Endothelial cell of hepatic sinusoid (primary cell): ENCODE measurements at regions not wholly inside any gene's neighbourhood (a gene's known extent, or its start where the extent isn't known, plus 50 kb on each side); places are given as distances from the start of the nearest gene placed in this dataset.

Experiments
- in situ Hi-C: cut with HindIII; loops from 2 replicates; pipeline ENCODE4 v1.10.0; 2017; ENCODE audit warnings: low sequenced_read_pairs

- in situ Hi-C loops: no loop called here
Measured at GRCh38 chr4:165666836-165667235, 206.2 kb upstream of the TLL1 start.

DNA sequence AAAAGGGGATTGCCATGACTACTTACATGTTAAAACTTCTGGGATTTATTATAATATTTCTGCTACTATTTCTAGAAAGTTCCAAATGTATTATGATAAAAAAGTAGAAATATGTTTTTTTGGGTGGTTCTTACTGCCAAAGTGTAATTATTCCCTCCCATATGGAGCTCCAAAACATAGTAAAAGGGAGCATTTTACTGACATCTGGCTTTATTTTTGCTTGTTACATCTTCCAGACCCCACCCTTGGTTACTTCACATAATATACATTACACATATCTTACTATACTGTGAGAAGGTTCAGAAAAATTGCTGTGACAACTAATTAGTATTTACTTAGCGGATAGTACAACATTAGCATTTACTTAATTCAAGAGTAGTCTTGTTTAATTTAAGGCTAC is 205.1 kb upstream of the TLL1 start:
- in situ Hi-C loops: no loop called here

- in situ Hi-C loops: no loop called here
Measured at GRCh38 chr4:165668694-165669093, 204.3 kb upstream of the TLL1 start.

GRCh38 chr4:165677081-165677480 is 196.0 kb upstream of the TLL1 start:
- in situ Hi-C loops: no loop called here

- in situ Hi-C loops: no loop called here
Measured at GRCh38 chr4:165678236-165678935, 194.7 kb upstream of the TLL1 start.

DNA sequence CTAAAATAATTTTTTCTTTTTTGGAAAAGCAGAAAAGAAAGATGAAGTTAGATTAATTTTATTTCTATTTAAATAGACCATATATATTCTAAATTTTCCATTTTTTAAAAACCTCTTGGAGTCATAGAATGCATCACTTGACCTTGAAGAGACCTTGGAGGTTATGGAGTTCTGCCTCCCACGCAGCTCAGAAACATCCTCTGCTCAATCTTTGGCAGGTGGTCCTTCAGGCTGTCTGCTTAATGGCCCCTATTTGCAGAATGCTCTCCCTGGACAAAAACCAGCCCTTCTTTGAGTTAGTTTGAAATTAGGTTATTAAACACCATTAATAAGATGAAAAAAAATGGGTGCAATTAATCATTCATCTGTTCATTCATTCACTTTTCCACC is 194.1 kb upstream of the TLL1 start:
- in situ Hi-C loops: no loop called here

DNA sequence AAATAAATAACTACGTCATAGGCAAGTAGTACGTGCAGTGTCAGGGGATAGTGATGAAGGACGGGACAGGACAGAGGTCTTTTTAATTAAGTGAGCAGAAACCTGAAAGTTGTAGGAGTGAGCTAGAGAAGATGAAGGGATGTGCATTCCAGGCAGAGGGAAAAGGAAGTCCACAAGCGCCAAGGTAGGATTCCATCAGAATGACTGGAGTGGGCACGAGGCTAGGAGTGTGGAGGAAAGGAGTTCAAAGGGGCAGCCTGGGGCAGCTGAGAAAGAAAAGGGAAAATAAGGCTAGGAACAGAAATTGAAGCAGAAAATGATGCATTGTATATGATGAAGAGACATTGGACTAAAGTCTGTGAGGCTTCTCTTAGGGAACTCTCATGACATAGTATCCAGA is 192.2 kb upstream of the TLL1 start:
- in situ Hi-C loops: no loop called here

DNA sequence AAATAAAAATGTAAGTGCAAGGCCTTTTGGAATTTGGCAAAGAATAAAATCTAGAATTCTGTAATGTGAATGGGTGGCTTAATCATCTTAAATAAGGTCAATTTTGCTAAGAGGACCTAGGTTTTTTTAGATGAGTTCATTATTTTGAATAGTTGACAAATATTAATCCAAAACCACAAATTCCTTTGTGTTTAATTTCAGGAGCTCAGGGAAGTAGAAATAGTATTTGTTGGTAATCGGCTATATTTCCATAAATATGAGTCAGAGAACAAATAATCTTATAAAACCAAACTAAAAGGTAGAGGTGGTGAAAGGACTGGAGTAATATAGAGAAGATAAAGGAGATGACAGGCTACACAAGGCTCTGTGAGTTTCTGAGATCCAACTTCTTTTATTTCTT is 190.4 kb upstream of the TLL1 start:
- in situ Hi-C loops: no loop called here

DNA sequence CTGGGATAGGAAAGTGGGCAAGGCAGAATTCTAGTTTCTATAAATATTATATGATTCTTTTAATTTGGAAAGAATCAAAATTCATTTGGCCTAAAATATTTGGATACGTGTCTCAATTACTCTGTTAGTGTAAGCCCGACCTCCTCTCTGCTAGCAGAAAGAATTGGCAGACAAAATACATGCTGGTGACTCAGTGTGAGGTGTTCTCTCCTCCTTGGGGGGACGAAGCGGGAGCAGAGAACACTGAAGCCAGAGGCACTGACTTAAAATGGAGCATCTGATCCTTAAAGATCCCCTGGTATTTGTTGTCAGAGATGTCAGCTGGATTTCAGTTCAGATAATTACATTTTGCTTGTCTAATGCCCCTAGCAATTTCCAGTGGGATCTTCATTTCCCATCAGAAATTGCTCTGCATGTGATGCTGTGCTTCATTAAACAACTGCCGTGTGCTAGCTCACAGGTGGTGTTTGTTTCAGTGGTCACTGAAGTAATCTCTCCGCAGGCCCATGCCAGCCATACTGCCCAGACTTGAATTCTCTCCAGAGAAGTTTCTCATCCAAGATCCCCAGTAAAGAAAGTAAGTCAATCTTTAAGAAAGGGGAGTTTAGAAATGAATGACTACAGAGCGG is 188.7 kb upstream of the TLL1 start:
- in situ Hi-C loops: no loop called here

DNA sequence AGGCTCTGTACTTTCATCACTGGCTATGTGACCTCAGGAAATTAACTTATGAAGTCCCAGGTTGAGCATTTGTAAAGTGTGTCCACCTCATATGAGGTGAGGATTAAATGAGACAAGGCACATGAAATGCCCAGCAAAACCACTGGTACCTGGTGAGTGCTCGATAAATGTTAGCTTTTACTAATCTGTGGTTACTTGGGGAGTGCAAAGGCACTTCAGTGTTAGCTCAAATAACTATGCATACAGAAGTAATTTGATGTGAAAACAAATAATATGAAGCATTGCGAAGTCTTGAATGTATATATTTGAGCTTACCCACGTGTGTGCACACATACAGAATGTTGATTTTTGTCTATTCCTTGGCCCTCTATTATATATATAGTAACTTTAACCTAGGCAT is 186.3 kb upstream of the TLL1 start:
- in situ Hi-C loops: no loop called here

GRCh38 chr4:165689159-165689558 is 183.9 kb upstream of the TLL1 start:
- in situ Hi-C loops: no loop called here

GRCh38 chr4:165692082-165692481 is 181.0 kb upstream of the TLL1 start:
- in situ Hi-C loops: no loop called here

DNA sequence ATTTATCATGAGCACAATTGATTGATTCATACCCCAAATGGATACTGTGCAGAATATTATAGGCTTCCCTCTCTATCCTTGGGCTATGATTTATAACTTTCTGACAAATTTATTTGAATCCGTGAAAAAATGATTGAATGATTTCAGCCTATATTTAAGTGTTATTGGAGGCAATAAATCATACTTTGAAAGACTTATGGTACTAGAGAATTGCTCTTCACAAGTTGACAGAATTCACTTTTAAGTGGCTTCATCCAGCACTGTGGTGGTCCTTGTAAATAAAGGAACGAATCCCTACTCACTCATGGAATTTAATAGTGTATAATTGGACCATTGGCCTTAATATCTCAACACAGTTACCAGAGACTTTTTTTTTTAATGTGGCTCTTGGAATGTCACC is 174.8 kb upstream of the TLL1 start:
- in situ Hi-C loops: no loop called here

- in situ Hi-C loops: no loop called here
Measured at GRCh38 chr4:165699055-165699454, 174.0 kb upstream of the TLL1 start.

DNA sequence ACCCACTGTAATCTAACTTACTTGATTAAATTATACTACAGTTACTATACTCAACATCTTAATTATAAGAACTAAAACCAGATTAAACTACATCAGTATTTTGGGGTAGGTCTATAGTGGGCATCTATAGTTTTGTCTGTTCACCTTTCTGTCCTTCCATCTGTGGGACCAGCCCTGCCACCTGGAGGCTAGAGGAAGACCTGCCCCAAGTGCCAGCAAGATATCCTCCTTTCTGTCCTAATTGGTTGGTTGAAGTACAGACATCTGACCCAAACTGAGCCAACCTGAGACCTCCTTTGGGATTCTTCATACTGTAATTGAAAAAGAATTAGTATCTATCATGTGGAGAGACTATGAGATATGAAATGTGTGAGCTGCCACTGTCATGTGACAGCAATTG is 172.2 kb upstream of the TLL1 start:
- in situ Hi-C loops: no loop called here

DNA sequence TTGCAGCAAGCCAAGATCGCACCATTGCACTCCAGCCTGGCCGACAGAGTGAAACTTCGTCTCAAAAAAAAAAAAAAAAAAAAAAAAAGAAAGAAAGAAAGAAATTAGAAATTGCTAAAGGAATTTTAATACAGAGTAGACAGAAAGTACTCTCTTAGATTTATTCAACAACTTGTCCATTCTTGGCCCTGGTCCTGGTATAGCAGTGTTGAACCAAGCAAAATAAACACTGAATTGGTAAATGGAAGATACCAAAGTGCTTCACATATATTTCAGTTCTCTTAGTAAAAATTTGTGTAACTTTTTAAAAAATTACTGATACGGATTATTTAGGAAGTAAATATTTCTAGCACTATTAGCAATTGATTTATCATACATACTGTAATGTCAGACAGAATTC is 165.9 kb upstream of the TLL1 start:
- in situ Hi-C loops: no loop called here

GRCh38 chr4:165709516-165709915 is 163.5 kb upstream of the TLL1 start:
- in situ Hi-C loops: no loop called here

- in situ Hi-C loops: no loop called here
Measured at GRCh38 chr4:165709973-165710526, 163.0 kb upstream of the TLL1 start.

DNA sequence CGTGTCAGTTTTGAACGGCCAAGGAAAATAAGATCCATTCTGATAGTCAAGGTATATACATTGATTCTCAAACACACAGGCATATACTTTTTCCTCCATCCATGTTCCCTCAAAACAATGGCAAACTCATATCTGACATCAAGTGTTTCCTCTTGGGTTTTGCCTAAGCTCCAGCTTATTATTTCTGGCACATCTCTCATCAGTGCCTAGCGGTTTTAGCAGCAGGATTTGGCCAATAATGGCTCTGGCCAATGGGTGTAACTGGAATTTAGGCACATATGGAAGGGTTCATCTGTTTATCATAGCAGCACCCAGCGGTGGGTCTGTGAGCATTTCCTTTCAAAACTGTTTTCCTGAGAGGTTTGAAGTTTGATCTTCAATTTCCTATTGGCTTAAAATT is 161.6 kb upstream of the TLL1 start:
- in situ Hi-C loops: no loop called here

DNA sequence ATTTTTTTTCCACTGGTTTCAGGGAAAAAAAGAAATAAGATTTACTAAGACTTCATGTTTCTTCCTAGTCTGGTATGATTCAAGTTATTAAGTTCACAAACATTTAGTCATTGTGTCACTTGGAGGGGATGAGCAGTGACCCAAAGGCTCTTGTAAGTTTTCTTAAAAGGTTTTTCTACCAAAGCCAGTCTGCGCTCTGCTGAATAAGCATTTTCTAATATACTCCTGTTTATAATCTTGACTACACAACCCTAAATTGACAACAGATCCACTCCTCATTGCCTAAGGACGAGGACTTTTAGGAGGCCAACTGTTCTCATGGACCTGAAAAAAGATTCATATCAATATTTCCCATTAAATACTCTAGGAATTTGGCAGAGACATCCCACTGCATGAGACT is 161.1 kb upstream of the TLL1 start:
- in situ Hi-C loops: no loop called here

DNA sequence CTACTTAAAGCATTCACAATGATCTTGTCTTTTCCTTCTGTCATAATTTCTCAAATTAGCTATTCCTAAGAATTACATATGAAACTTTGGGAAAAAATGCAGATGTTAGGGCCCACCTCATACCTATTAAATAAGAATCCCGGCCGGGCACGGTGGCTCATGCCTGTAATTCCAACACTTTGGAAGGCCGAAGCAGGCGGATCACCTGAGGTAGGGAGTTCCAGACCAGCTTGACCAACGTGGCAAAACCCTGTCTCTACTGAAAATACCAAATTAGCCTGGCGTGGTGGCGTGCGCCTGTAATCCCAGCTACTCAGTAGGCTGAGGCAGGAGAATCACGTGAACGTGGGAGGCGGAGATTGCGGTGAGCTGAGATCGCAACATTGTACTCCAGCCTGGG is 158.4 kb upstream of the TLL1 start:
- in situ Hi-C loops: no loop called here

GRCh38 chr4:165715211-165715610 is 157.8 kb upstream of the TLL1 start:
- in situ Hi-C loops: no loop called here

DNA sequence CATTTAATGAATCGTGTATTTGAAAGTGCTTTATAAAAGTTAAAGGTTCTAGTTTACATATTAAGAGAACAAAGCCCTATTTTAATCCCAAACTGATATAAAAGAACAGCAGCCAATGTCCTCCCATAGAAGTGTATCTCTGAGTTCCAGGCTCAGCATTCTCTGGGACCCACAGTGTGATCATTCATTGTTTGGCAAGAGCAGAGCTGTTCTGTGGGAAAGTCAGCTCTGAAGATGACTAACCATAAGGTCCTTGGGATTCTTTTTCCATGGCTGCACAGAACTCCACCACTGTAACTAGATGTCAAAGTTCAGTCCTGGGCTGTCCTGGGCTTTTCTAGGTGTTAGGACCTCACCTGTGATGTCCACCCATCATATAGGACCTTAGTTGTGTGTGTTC is 157.0 kb upstream of the TLL1 start:
- in situ Hi-C loops: no loop called here
